AG09319 (cell line): ENCODE measurements at regions not wholly inside any gene's neighbourhood (a gene's known extent, or its start where the extent isn't known, plus 50 kb on each side); places are given as distances from the start of the nearest gene placed in this dataset.
"Not testable (repeated sequence)": the region's sequence is repeated elsewhere in the genome, so short reads cannot be mapped to it uniquely, and the experiment has no call there.

Experiments
- DNase-seq: peaks from one replicate; pipeline ENCODE4 v3.0.0-alpha.2; 2010; ENCODE audit warnings: low read depth; ENCODE audit errors: extremely low read depth
- TF ChIP-seq, protein P1 (sequence below): IDR thresholded peaks from 2 replicates; pipeline ENCODE4 v1.5.1; 2011; ENCODE audit warnings: low read depth, mild to moderate bottlenecking, inconsistent platforms, low read length, moderate library complexity

DNA sequence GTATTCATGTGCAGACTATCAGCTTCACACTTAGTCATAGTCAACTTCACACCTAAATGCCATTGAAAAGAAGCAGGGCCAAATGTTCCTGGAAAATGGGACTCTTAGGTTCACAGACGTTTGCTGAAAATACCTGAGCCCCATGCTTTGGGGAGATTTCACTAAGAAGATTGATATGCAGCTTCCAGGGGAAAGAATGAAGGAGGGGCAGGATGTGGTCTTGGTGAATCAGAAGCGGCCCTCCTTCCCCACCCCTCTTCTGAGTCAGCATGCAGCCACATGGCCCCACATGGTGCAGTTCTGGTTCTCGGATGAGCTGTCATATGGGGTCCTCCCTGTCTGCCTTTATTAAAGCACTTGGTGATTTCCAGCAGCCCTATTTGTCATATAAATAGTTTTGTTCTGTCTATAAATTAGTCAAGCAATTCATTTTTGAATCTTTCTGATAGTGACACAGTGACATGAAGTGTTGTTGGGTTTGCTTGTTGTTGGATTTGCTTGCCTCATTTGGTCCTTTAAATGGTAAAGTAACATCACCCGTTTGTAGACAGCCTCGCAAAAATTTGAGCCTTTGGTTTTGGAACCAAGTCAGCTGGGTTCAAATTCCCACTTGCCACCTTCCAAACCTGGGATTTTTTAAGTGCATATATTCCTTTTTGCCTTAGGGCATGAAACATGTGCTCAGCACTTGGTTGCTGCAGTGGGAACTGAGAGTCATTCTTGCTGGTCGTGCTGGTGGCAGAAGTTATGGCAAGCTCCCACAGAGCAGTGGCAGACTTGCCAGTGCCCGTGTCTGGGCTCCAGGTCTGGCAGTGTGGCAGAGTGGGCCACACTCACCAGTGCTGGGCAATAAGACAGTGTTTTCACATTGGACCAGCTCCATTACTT, 68.1 kb upstream of the CDK6 start:
- DNase-seq = peak; percentile 58
- TF ChIP-seq, protein P1, sequence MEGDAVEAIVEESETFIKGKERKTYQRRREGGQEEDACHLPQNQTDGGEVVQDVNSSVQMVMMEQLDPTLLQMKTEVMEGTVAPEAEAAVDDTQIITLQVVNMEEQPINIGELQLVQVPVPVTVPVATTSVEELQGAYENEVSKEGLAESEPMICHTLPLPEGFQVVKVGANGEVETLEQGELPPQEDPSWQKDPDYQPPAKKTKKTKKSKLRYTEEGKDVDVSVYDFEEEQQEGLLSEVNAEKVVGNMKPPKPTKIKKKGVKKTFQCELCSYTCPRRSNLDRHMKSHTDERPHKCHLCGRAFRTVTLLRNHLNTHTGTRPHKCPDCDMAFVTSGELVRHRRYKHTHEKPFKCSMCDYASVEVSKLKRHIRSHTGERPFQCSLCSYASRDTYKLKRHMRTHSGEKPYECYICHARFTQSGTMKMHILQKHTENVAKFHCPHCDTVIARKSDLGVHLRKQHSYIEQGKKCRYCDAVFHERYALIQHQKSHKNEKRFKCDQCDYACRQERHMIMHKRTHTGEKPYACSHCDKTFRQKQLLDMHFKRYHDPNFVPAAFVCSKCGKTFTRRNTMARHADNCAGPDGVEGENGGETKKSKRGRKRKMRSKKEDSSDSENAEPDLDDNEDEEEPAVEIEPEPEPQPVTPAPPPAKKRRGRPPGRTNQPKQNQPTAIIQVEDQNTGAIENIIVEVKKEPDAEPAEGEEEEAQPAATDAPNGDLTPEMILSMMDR = no peak

DNA sequence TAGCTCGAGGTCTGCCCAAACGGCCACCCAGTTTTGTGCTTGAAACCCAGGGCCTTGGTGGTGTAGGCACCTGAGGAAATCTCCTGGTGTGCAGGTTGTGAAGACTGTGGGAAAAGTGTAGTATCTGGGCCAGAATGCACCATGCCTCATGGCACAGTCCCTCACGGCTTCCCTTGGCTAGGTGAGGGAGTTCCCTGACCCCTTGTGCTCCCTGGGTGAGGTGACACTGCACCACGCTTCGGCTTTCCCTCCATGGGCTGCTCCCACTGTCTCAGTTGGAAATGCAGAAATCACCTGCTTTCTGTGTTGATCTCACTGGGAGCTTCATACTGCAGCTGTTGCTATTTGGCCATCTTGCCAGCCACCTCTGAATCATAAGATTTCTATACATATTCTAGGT, 62.4 kb upstream of the CDK6 start:
- TF ChIP-seq, protein P1 = no peak

DNA sequence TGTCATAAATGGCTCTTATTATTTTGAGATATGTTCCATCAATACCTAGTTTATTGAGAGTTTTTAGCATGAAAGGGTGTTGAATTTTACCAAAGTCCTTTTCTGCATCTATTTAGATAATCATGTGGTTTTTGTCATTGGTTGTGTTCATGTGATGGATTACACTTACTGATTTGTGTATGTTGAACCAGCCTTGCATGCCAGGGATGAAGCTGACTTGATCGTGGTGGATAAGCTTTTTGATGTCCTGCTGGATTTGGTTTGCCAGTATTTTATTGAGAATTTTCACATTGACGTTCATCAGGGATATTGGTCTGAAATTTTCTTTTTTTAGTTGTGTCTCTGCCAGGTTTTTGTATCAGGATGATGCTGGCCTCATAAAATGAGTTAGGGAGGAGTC, 58.5 kb upstream of the CDK6 start:
- DNase-seq = not testable (repeated sequence)

More for the DNA sequence above, 62.4 kb upstream of the CDK6 start:
- no peak for DNase-seq

DNA sequence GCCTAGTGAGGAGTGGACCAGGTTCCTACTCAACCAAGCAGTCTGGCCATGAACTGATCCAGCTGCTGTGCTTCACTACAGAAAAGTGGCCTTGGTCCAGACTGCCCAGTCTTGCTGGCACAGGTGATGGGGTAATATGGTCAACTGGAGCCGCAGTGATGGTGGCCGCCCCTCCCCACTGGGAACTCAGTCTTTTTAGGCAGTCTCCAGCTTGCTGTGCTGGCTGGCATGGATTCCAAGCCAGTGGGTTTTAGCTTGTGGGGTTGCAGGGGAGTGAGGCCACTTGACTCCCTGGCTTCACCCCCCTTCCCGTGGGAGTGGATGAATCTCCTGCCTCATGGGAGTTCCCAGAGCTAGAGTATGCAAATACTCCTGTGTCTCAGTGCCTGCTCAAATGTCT, 52.7 kb upstream of the CDK6 start:
- TF ChIP-seq, protein P1 = no peak
- no peak for DNase-seq
